OCI-LY3 (cell line): ENCODE measurements at regions not wholly inside any gene's neighbourhood (a gene's known extent, or its start where the extent isn't known, plus 50 kb on each side); places are given as distances from the start of the nearest gene placed in this dataset.

Source experiments
- CTCF ChIP-seq: fragments of 200-600, 300-600 bp; sonication (generic); IDR thresholded peaks from 2 replicates; pipeline ENCODE4 v1.5.1; 2014; ENCODE audit warnings: antibody characterized with exemption, low read length, low read depth
- EZH2phosphoT487 ChIP-seq: fragments of 200-600 bp; shearing (Covaris generic); IDR thresholded peaks from 2 replicates; pipeline ENCODE4 v1.6.1; 2018; ENCODE audit warnings: antibody characterized with exemption, mixed run types, low read depth

GRCh38 chr21:32878661-32879060 lies 107.1 kb upstream of the PAXBP1 start:
- no peak for TF ChIP-seq CTCF
- TF ChIP-seq EZH2phosphoT487 = no peak
